ENCODE measurements at regions not wholly inside any gene's neighbourhood (a gene's known extent, or its start where the extent isn't known, plus 50 kb on each side); places are given as distances from the start of the nearest gene placed in this dataset.
"Not testable (repeated sequence)": the region's sequence is repeated elsewhere in the genome, so short reads cannot be mapped to it uniquely, and the experiment has no call there.

- H3K27ac ChIP-seq (ENCODE audit: low read length); H3K36me3 ChIP-seq (ENCODE audit: control insufficient read depth, insufficient read depth, low read length); DNase-seq; H3K27me3 ChIP-seq (ENCODE audit: control insufficient read depth, insufficient read depth, low read length); H3K9me3 ChIP-seq (ENCODE audit: control insufficient read depth, low read depth, low read length); H3K4me1 ChIP-seq (ENCODE audit: control insufficient read depth, insufficient read depth, low read length); H3K4me3 ChIP-seq (ENCODE audit: low read length): not testable (repeated sequence)
- no CpG with 5 or more reads among the region's 3 CpGs for WGBS (ENCODE audit: insufficient coverage, low lambda C conversion rate)
Observed at GRCh38 chr11:67878666-67879065, 125.2 kb downstream of the UNC93B1 start.

GRCh38 chr11:67877316-67877715 lies 126.6 kb downstream of the UNC93B1 start:
- no CpG with 5 or more reads among the region's 4 CpGs for WGBS (ENCODE audit: insufficient coverage, low lambda C conversion rate)
- DNase-seq; H3K4me1 ChIP-seq (ENCODE audit: control insufficient read depth, insufficient read depth, low read length); H3K27ac ChIP-seq (ENCODE audit: low read length); H3K36me3 ChIP-seq (ENCODE audit: control insufficient read depth, insufficient read depth, low read length); H3K4me3 ChIP-seq (ENCODE audit: low read length); H3K27me3 ChIP-seq (ENCODE audit: control insufficient read depth, insufficient read depth, low read length); H3K9me3 ChIP-seq (ENCODE audit: control insufficient read depth, low read depth, low read length): not testable (repeated sequence)

- not testable (repeated sequence) for H3K4me1 ChIP-seq (ENCODE audit: control insufficient read depth, insufficient read depth, low read length); H3K27ac ChIP-seq (ENCODE audit: low read length); H3K27me3 ChIP-seq (ENCODE audit: control insufficient read depth, insufficient read depth, low read length); DNase-seq; H3K9me3 ChIP-seq (ENCODE audit: control insufficient read depth, low read depth, low read length); H3K36me3 ChIP-seq (ENCODE audit: control insufficient read depth, insufficient read depth, low read length); H3K4me3 ChIP-seq (ENCODE audit: low read length)
- WGBS (ENCODE audit: insufficient coverage, low lambda C conversion rate): no CpG with 5 or more reads among the region's 12 CpGs
Observed at GRCh38 chr11:67873223-67873622, 130.7 kb downstream of the UNC93B1 start.

DNA sequence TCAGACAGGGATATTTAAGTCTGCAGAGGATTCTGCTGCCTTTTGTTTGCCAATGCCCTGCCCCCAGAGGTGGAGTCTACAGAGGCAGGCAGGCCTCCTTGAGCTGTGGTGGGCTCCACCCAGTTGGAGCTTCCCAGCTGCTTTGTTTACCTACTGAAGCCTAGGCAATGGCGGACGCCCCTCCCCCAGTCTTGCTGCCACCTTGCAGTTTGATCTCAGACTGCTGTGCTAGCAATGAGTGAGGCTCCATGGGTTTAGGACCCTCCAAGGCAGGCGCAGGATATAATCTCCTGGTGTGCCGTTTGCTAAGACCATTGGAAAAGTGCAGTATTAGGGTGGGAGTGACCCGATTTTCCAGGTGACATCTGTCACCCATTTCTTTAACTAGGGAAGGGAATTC lies 132.7 kb downstream of the UNC93B1 start:
- H3K9me3 ChIP-seq (ENCODE audit: control insufficient read depth, low read depth, low read length); H3K36me3 ChIP-seq (ENCODE audit: control insufficient read depth, insufficient read depth, low read length); H3K4me3 ChIP-seq (ENCODE audit: low read length); H3K27ac ChIP-seq (ENCODE audit: low read length); H3K4me1 ChIP-seq (ENCODE audit: control insufficient read depth, insufficient read depth, low read length); H3K27me3 ChIP-seq (ENCODE audit: control insufficient read depth, insufficient read depth, low read length); DNase-seq: not testable (repeated sequence)
- WGBS (ENCODE audit: insufficient coverage, low lambda C conversion rate): no CpG with 5 or more reads among the region's 5 CpGs

DNA sequence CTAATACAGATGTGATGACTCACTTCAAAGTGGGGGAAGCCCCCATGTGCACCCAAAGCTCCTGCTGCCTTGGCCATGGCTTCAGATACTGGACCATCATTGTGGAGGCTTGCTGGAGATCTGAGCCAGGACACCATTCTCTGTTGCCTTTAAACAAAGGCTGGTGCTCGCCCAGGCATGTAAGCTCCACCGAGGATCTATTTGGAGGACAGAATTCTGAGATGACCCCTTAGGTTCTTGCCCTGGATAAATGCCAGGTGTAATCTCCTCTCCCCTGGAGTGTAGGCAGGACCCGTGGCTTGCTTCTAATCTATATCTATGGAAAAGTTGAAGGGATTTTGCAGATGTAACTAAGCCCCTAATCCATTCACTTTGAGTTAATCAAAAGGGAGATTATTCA lies 141.0 kb downstream of the UNC93B1 start:
- not testable (repeated sequence) for H3K36me3 ChIP-seq (ENCODE audit: control insufficient read depth, insufficient read depth, low read length); DNase-seq; H3K27ac ChIP-seq (ENCODE audit: low read length); H3K4me3 ChIP-seq (ENCODE audit: low read length); H3K9me3 ChIP-seq (ENCODE audit: control insufficient read depth, low read depth, low read length); H3K4me1 ChIP-seq (ENCODE audit: control insufficient read depth, insufficient read depth, low read length); H3K27me3 ChIP-seq (ENCODE audit: control insufficient read depth, insufficient read depth, low read length)
- WGBS (ENCODE audit: insufficient coverage, low lambda C conversion rate): no CpG with 5 or more reads among the region's 3 CpGs

DNA sequence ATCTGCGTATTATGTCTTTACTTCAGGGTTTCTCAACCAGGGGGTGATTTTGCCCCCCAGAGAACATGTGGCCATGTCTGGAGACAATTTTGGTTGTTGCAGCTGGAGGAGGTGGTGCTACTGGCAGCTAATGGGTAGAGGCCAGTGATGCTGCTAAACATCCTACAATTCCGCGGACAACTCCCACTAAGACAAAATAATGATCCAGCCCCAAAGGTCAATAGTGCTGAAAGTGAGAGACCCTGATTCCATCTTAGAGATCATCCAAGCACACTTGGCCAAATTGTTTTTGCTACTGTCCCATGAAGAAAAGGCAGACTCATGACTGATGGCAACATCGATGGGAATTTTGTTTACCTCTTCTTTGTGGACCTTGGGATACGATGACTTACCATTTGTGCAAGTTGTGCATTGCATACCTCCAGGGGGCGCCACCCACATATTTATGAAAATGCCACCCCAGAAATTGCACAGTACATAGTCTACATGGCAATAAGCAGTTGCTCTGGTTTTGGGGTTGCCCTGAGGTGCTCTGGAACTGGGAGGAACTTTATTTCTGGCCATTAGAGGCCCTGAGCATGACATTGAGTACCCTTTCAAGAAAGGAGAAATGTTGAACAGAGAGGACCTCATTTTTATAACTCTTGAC lies 144.3 kb downstream of the UNC93B1 start:
- H3K9me3 ChIP-seq (ENCODE audit: control insufficient read depth, low read depth, low read length); H3K36me3 ChIP-seq (ENCODE audit: control insufficient read depth, insufficient read depth, low read length); H3K27me3 ChIP-seq (ENCODE audit: control insufficient read depth, insufficient read depth, low read length); H3K4me3 ChIP-seq (ENCODE audit: low read length); H3K4me1 ChIP-seq (ENCODE audit: control insufficient read depth, insufficient read depth, low read length); DNase-seq; H3K27ac ChIP-seq (ENCODE audit: low read length): not testable (repeated sequence)
- WGBS (ENCODE audit: insufficient coverage, low lambda C conversion rate): no CpG with 5 or more reads among the region's 6 CpGs

GRCh38 chr11:67850747-67851146 lies 153.2 kb downstream of the UNC93B1 start:
- not testable (repeated sequence) for H3K27ac ChIP-seq (ENCODE audit: low read length); H3K27me3 ChIP-seq (ENCODE audit: control insufficient read depth, insufficient read depth, low read length); H3K9me3 ChIP-seq (ENCODE audit: control insufficient read depth, low read depth, low read length); H3K4me1 ChIP-seq (ENCODE audit: control insufficient read depth, insufficient read depth, low read length); H3K36me3 ChIP-seq (ENCODE audit: control insufficient read depth, insufficient read depth, low read length); DNase-seq; H3K4me3 ChIP-seq (ENCODE audit: low read length)
- WGBS (ENCODE audit: insufficient coverage, low lambda C conversion rate): no CpG with 5 or more reads among the region's 7 CpGs

- H3K27ac ChIP-seq (ENCODE audit: low read length); H3K9me3 ChIP-seq (ENCODE audit: control insufficient read depth, low read depth, low read length); H3K27me3 ChIP-seq (ENCODE audit: control insufficient read depth, insufficient read depth, low read length); H3K4me1 ChIP-seq (ENCODE audit: control insufficient read depth, insufficient read depth, low read length); H3K36me3 ChIP-seq (ENCODE audit: control insufficient read depth, insufficient read depth, low read length); H3K4me3 ChIP-seq (ENCODE audit: low read length); DNase-seq: not testable (repeated sequence)
- no CpG with 5 or more reads among the region's 7 CpGs for whole genome bisulfite sequencing (ENCODE audit: insufficient coverage, low lambda C conversion rate)
Observed at GRCh38 chr11:67849766-67850165, 154.1 kb downstream of the UNC93B1 start.

DNA sequence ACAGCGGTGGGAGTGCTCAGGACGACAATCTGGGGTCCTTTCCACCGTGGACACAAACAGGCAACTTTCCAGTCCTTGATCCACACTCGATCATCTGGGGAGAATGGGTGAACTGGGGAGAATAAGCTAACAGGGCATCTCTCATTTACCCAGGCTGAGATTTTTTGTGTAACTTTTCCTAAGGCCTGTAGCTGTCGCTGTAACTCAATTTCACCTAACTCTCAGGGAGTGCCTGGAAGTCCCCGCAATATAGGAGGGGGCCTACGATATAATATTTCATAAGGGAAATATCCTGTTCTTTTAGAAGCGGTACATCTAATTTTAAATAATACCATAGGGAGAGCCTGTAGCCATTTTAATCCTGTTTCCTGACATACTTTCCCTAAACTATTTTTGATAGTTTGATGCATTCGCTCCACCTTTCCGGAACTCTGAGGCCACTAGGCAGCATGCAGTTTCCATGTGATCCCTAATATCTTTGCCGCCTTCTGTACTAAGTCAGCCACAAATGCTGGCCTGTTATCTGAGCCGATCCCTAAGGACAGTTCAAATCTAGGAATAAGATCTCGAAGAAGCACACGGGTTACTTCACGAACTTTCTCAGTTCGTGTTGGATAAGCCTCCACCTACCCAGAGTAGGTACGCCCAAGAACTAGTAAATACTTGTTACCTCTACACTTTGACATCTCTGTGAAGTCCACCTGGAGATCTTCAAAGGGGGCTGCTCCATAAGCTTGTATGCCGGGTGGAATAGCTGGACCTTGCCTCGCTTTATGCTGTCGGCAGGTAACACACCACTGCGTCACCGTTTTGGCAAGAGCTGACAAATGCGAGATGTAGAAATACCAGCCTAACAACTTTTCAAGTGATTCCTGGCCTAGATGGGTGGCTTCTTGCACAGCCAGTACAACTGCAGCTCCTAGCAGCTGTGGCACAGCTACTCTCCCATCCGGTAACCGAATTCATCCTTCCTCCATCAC lies 155.7 kb downstream of the UNC93B1 start:
- 80% methylated on average over 1 of the region's 25 CpGs for WGBS (ENCODE audit: insufficient coverage, low lambda C conversion rate)
- not testable (repeated sequence) for DNase-seq

DNA sequence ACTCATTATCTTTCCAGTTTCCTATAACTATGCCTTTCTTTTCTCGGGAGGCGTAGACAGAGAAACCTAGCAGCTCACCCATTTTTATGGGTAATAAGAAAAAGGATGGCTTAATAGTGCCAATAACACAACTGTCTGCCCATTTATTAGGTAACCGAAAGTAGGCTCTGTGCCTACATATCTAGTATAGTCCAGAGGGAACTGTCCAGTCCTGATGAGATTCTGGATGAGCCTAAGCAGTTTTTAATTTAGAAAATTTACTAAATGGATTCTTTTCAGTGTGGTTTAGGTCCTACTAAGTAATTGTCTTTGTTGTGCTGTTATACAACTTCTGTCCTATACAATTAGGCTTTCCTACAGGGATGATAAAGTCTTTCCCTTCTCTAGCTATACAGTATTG lies 157.6 kb downstream of the UNC93B1 start:
- not testable (repeated sequence) for H3K27me3 ChIP-seq (ENCODE audit: control insufficient read depth, insufficient read depth, low read length); H3K36me3 ChIP-seq (ENCODE audit: control insufficient read depth, insufficient read depth, low read length); DNase-seq; H3K4me1 ChIP-seq (ENCODE audit: control insufficient read depth, insufficient read depth, low read length); H3K9me3 ChIP-seq (ENCODE audit: control insufficient read depth, low read depth, low read length); H3K27ac ChIP-seq (ENCODE audit: low read length); H3K4me3 ChIP-seq (ENCODE audit: low read length)
- WGBS (ENCODE audit: insufficient coverage, low lambda C conversion rate): no CpG with 5 or more reads among the region's 3 CpGs

More for the DNA sequence above, 155.7 kb downstream of the UNC93B1 start:
- not testable (repeated sequence) for H3K27ac ChIP-seq (ENCODE audit: low read length); H3K36me3 ChIP-seq (ENCODE audit: control insufficient read depth, insufficient read depth, low read length); H3K9me3 ChIP-seq (ENCODE audit: control insufficient read depth, low read depth, low read length); H3K27me3 ChIP-seq (ENCODE audit: control insufficient read depth, insufficient read depth, low read length); H3K4me3 ChIP-seq (ENCODE audit: low read length); H3K4me1 ChIP-seq (ENCODE audit: control insufficient read depth, insufficient read depth, low read length)

All from large intestine (tissue), 3 donors.